ENCODE measurements at regions not wholly inside any gene's neighbourhood (a gene's known extent, or its start where the extent isn't known, plus 50 kb on each side); places are given as distances from the start of the nearest gene placed in this dataset.

DNA sequence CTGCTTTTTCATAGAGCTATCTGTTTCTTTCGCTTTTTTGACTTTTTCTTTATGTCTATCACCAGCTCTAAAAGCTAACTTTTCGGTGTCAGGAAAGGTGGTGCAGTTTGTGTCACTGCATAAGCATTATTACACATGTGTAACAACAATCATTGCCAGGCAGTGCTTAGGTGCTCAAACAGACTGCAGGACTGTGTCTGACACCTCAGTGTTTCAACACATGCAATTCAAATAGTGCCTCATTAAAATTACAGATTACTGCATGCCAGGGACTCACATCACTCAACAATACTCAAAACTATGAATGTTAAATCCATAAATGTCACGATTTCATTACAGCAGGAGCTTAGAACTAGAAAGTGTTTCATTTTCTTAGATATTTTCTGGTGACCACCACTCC is 265.3 kb upstream of the SMIM30 start:
- DNase-seq, result no peak
- WGBS, 2 donors, result 81 to 86% methylated on average over 3 of the region's 3 CpGs

DNA sequence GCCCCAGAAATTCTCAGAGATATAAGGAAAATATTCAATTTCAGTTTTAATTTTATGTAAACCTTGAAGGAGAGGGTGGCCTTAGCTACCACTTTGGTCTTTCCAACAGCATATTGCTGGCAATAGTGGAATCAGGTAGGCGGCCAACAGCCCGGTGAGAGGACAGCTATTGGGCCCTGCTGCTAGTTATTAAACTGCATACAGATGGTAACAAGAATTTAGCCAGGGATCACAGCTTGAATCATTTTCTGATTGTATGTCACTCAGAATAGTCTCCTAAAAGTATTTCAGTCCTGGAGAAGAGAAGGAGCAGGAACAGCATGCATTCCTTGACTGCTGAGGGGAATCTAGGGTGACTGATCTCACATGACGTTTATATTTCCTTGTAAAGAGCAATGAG is 261.4 kb upstream of the SMIM30 start:
- Histone ChIP-seq H3K27ac (ENCODE audit: low read depth in 1 of 2, low read length in 1 of 2) (no peak overlapping the region), H3K4me1 (ENCODE audit: control insufficient read depth in 5 of 5, insufficient read depth in 5 of 5, low read length in 5 of 5) (no peaks in the 10 kb centered on the region), H3K36me3 (ENCODE audit: control insufficient read depth in 4 of 4, insufficient read depth in 4 of 4, low read length in 4 of 4) (no peaks in the 10 kb centered on the region), H3K4me3 (no peak overlapping the region), H3K9ac (ENCODE audit: insufficient read depth in 1 of 2, low read length in 2 of 2) (no peak overlapping the region), H3K9me3 (ENCODE audit: control insufficient read depth in 4 of 4, insufficient read depth in 3 of 4, low read length in 3 of 4) (no peaks in the 10 kb centered on the region), H3K27me3 (ENCODE audit: control insufficient read depth in 3 of 3, insufficient read depth in 3 of 3, low read length in 2 of 3) (no peaks in the 10 kb centered on the region)
- DNase-seq, result no peak
- TF ChIP-seq CTCF (IDR thresholded peaks at IDR 0.05; ENCODE audit: control extremely low read depth, extremely low read depth), result no peak
- 88 to 90% methylated on average over 3 of the region's 3 CpGs for WGBS, 2 donors
- ATAC-seq (ENCODE audit: insufficient read depth, low FRiP score), result no peak

More for the DNA sequence above, 265.3 kb upstream of the SMIM30 start:
- Histone ChIP-seq H3K9ac (ENCODE audit: insufficient read depth in 1 of 2, low read length in 2 of 2) (no peak overlapping the region), H3K4me1 (ENCODE audit: control insufficient read depth in 5 of 5, insufficient read depth in 5 of 5, low read length in 5 of 5) (no peaks in the 10 kb centered on the region), H3K27me3 (ENCODE audit: control insufficient read depth in 3 of 3, insufficient read depth in 3 of 3, low read length in 2 of 3) (no peaks in the 10 kb centered on the region), H3K36me3 (ENCODE audit: control insufficient read depth in 4 of 4, insufficient read depth in 4 of 4, low read length in 4 of 4) (no peaks in the 10 kb centered on the region), H3K9me3 (ENCODE audit: control insufficient read depth in 4 of 4, insufficient read depth in 3 of 4, low read length in 3 of 4) (no peaks in the 10 kb centered on the region), H3K27ac (ENCODE audit: low read depth in 1 of 2, low read length in 1 of 2) (no peak overlapping the region), H3K4me3 (no peak overlapping the region)
- no peak for TF ChIP-seq CTCF (IDR thresholded peaks at IDR 0.05; ENCODE audit: control extremely low read depth, extremely low read depth)
- no peak for ATAC-seq (ENCODE audit: insufficient read depth, low FRiP score)

- WGBS, 2 donors, result 74 to 76% methylated on average over 2 of the region's 2 CpGs
- no peak overlapping the region for H3K27ac ChIP-seq (ENCODE audit: low read depth in 1 of 2, low read length in 1 of 2)
- no peak overlapping the region for H3K9ac ChIP-seq (ENCODE audit: insufficient read depth in 1 of 2, low read length in 2 of 2)
- TF ChIP-seq CTCF (IDR thresholded peaks at IDR 0.05; ENCODE audit: control extremely low read depth, extremely low read depth), result no peak
- DNase-seq (no peak), ATAC-seq (ENCODE audit: insufficient read depth, low FRiP score) (no peak)
- H3K4me3 ChIP-seq, result no peak overlapping the region
- H3K27me3 ChIP-seq (ENCODE audit: control insufficient read depth in 3 of 3, insufficient read depth in 3 of 3, low read length in 2 of 3), result no peaks in the 10 kb centered on the region
- H3K4me1 ChIP-seq (ENCODE audit: control insufficient read depth in 5 of 5, insufficient read depth in 5 of 5, low read length in 5 of 5), result no peaks in the 10 kb centered on the region
- H3K9me3 ChIP-seq (ENCODE audit: control insufficient read depth in 4 of 4, insufficient read depth in 3 of 4, low read length in 3 of 4), result no peaks in the 10 kb centered on the region
- no peaks in the 10 kb centered on the region for H3K36me3 ChIP-seq (ENCODE audit: control insufficient read depth in 4 of 4, insufficient read depth in 4 of 4, low read length in 4 of 4)
Measured at GRCh38 chr7:113374955-113375354, 256.6 kb upstream of the SMIM30 start.

DNA sequence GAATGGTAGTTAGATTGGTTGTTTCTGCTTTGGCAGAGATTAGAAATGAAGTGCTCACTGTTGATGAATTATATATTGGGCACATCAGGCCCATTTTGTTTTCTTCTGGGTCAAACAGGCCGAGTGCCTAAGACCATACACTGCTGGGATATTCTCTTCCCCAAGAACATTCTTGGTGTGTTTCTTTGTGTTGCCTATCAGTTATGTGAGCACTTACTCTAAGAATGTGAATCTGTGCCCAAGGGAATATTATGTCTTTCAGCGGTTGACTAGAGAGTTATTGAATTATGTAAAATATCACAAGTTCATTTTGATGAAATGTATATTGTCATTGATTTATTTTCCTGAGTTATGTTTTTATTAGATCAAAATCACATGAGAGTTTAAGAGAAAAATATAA is 255.5 kb upstream of the SMIM30 start:
- H3K27ac ChIP-seq (ENCODE audit: low read depth in 1 of 2, low read length in 1 of 2), result no peak overlapping the region
- WGBS, 2 donors, result 68 to 82% methylated on average over 2 of the region's 2 CpGs
- no peak for ATAC-seq (ENCODE audit: insufficient read depth, low FRiP score)

More for the DNA sequence above, 255.5 kb upstream of the SMIM30 start:
- TF ChIP-seq CTCF (IDR thresholded peaks at IDR 0.05; ENCODE audit: control extremely low read depth, extremely low read depth), result no peak
- Histone ChIP-seq H3K9me3 (ENCODE audit: control insufficient read depth in 4 of 4, insufficient read depth in 3 of 4, low read length in 3 of 4) (no peaks in the 10 kb centered on the region), H3K4me3 (no peak overlapping the region), H3K36me3 (ENCODE audit: control insufficient read depth in 4 of 4, insufficient read depth in 4 of 4, low read length in 4 of 4) (no peaks in the 10 kb centered on the region), H3K4me1 (ENCODE audit: control insufficient read depth in 5 of 5, insufficient read depth in 5 of 5, low read length in 5 of 5) (no peaks in the 10 kb centered on the region), H3K9ac (ENCODE audit: insufficient read depth in 1 of 2, low read length in 2 of 2) (no peak overlapping the region), H3K27me3 (ENCODE audit: control insufficient read depth in 3 of 3, insufficient read depth in 3 of 3, low read length in 2 of 3) (no peaks in the 10 kb centered on the region)
- DNase-seq, result no peak
